GM21360 (cell line): ENCODE measurements at regions not wholly inside any gene's neighbourhood (a gene's known extent, or its start where the extent isn't known, plus 50 kb on each side); places are given as distances from the start of the nearest gene placed in this dataset.

ENCODE experiments used
- ATAC-seq: cut with Tn5 transposase; IDR thresholded peaks from one replicate; pipeline ENCODE4 v1.9.1; 2021; ENCODE audit warnings: mild to moderate bottlenecking, moderate library complexity; ENCODE audit not compliant: unreplicated experiment

- no peak for ATAC-seq
These were observed 495.3 kb upstream of the PIK3R1 start for GRCh38 chr5:67720162-67720772.

GRCh38 chr5:67702008-67702407, 505.4 kb upstream of the CD180 start:
- ATAC-seq, result no peak

DNA sequence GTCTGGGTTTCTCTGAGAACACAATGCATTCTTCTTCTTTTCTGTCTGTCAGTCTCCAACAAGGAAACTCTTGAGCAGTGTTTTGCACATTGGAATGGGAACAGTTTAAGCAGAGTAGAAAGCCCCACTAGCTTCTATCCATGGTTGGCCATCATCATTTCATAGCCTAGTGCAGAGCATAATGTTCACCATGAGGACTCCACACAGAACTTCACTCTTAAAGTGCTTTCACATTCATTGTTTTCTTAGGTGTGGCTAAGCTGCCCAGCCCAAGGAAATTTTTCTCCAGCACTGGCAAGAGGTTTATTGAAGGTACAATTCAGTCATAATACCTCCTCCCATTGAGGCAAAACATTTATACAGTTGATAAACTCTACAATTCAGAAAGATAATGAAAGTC, 503.0 kb upstream of the CD180 start:
- ATAC-seq, result no peak

- ATAC-seq, result no peak
These were observed 499.8 kb upstream of the CD180 start for GRCh38 chr5:67696446-67696845.

DNA sequence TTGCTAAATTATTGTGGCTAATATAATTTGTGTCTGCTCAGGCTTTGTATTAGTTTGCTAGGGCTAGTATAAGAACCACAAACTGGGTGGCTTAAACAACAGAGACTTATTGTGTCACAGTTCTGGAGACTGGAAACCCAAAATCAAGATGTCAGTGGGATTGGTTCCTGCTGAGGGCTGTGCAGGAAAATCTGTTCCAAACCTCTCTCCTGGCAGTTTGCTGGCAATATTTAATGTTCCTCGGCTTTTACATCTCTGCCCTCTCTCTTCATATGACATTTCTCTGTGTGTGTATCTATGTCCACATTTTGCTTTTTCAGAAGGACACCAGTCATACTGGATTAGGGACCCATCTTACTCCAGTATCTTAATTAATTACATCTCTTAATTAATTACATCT, 498.8 kb upstream of the CD180 start:
- ATAC-seq, result no peak

- ATAC-seq, result no peak
These were observed 498.2 kb upstream of the CD180 start for GRCh38 chr5:67694810-67695191.

DNA sequence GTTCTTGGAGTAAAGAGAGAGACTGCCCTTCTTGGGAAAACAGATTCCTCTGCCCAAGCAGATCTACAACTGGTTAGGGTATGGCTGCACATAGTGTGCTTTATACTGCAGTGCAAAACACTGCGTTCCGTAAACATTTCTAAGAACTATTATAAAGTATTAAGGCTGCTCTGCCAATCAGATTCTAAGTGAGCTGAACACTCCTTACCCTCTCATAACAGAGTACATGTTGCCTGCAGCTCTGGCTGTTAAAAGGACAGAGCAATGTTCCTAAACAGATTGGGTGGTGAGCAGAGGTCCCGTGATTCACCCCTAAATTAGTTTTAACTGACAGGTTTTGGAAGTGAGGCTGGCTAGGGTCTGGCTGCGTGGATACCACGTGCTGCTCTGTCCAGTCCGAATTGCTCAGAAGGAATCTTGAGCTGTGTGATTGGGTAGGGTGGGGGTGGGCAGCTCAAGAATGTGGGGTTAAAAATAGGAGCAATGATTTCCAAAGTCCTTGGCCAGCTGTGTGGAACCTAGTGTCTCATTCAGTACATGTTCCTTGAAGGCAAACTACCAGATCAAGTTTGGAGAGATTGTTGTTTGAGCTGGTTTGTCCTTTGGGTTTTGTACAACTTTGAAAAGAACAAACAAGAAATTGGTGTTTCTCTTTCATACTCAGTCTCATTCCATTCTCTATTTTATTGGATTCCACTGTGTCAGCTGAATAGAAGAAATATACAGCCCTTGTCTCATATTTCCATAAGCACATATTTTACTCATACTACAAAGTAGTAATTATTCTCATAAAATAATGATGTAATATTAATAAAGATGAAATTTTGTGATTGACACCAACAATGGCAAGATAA, 497.6 kb upstream of the CD180 start:
- ATAC-seq, result no peak

DNA sequence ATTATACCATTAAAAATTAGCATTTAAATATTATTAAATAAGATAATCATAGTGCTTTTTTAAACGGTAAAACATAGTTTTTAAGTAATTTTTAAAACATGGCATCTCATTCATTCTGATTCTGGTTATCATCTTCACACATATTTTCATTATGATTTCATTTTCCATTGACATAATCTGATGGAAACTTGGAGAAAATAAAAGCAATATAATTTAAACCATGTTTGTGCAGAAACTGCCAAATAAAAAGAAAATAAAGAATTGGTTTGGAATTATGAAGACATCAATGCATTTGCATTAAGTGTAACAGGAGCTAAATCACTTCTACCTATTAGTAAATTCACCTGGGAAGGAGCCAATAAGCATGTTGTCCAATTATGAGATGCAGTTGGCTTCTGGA, 490.1 kb upstream of the CD180 start:
- ATAC-seq, result no peak

- no peak for ATAC-seq
These were observed 485.1 kb upstream of the CD180 start for GRCh38 chr5:67681703-67682102.

GRCh38 chr5:67680099-67680498, 483.5 kb upstream of the CD180 start:
- no peak for ATAC-seq

DNA sequence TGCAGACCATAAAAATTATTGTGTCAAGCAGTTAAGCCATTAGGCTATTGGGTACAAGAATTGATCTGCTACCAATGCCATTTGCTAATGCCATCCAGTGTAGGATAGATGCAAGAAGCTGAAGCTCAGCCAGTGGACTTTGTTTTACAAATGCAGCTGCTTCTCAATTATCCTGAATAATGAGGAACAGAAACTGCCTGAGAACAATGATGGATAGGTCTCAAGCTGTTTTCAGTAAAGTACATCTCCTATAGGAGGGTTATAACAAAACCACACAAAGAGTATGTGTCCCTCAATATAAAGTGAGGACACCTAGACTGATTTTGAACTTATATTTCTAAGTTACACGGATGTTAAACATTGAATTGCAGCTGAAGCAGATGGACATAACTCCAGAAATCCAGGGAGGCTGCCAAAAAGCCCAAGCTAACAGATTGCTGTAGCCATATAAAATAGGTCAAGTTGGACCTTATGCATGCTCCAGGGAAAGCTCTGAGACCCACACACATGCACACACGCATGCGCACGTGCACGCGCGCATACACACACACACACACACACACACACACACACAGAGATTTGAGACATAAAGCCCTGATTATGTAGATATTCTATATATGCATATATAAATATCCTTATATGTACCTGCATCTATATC, 482.7 kb upstream of the CD180 start:
- ATAC-seq, result no peak

DNA sequence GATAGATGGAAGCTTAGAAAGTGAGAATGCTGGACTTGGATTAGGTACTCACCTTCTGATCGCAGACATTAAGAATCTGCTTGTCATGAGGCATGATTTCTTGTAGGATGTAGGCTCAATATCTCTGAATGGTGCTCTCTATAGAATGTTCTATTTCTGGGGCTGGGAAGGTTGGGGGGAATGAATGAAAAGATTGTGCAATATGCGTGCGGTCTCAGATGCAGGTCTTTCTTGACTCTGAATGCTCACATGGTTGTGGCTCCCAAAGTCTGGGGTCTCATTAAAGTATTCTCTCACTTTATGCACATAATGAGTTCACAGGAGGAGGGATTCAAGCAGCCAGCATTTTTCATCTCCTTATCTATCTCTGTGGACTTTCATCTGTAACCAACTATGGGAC, 482.0 kb upstream of the CD180 start:
- no peak for ATAC-seq

GRCh38 chr5:67677422-67677970, 480.9 kb upstream of the CD180 start:
- no peak for ATAC-seq

- ATAC-seq, result no peak
These were observed 480.3 kb upstream of the CD180 start for GRCh38 chr5:67676863-67677262.

DNA sequence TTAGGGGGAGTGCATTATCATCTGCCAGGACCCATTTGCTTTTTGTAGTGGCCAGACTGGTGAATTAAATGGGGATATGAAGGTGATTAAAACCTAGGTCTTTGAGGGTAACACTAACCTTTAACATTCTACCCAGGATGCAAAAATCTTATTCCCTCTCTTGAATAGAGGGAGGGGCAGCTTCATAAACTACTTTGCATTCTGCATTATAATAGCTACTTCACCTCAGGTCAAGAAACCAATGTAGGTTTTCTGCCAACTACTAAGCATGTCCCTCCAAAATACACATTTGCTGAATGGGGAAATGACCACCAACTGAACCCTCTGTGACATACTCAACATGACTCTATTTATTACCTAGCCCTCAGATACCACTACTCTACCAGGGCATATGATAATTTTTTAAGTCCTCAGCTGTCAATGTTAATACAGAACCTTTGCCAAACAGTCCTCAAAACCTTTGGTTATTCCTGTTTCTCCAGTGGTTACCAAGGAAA, 477.6 kb upstream of the CD180 start:
- no peak for ATAC-seq

- ATAC-seq, result no peak
These were observed 477.0 kb upstream of the CD180 start for GRCh38 chr5:67673618-67674017.

DNA sequence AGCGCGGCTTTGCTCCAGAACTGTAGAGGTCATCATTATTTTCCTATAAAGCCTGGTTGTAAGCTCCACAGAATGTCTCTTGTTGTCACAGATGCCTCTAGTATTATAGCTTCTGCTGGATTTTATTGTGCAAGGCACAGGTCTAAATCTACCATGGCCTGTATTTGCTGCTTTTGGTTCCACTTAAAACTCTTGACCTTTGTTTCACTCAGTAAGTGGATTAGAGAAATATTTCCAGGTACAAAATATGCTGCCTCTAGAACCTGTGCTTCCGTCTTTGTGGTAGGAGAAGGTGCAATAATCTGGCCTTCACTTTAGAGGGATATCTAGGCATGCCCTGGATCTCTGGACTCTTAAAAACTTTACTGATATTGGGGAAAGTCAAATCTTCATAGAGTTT, 476.6 kb upstream of the CD180 start:
- no peak for ATAC-seq

DNA sequence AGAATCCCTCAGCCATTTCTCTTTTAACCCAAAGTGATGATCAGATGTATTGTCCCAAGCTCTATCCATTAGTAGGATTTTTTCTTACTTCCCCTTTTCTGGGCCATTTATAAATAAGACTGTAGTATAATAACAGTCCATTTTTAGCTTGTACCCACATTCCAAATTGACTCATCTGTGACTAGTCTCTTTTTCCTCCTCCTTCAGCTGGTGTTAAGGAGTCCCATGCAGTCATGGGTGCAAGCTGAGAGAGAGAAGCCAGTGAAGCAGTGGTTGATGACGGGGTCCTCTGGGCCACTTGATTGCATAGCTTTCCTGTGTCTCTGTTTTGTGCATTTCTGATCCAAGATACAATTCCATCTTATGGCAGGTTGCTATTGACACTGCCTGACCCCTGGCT, 476.0 kb upstream of the CD180 start:
- no peak for ATAC-seq

DNA sequence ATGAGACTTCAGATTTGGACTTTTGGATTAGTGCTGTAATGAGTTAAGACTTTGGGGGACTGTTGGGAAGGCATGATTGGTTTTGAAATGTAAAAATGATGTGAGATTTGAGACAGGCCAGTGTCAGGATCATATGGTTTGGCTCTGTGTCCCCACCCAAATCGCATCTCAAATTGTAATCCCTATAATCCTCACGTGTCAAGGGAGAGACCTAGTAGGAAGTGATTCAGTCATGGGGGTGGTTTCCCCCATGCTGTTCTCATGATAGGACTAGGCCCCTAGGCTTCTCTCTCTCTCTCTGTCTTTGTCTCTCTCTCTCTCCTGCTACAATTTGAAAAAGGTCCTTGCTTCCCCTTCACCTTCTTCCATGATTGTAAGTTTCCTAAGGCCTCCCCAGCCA, 473.3 kb upstream of the CD180 start:
- no peak for ATAC-seq

DNA sequence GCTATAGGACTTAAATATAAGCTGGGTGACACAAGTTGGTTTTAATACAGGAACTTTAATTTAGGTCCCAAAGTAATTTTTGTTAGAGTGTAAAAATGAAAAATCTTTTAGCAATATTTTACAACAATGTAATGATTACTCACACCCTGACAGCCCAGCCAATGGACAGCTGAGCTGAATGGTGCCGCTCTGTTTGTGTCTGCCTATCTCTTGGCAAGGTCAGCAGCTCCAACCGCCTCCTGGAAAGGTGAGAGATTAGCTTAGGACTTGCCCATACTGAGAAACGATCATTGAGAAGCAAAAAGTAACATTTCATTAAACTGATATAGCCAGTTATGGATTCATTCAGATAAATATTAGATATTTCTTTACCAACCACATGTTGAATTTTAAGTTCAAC, 463.6 kb upstream of the CD180 start:
- no peak for ATAC-seq

- ATAC-seq, result no peak
These were observed 462.7 kb upstream of the CD180 start for GRCh38 chr5:67659288-67659687.

- ATAC-seq, result no peak
These were observed 460.5 kb upstream of the CD180 start for GRCh38 chr5:67657055-67657454.
